T-cell (primary cell): ENCODE measurements at regions not wholly inside any gene's neighbourhood (a gene's known extent, or its start where the extent isn't known, plus 50 kb on each side); places are given as distances from the start of the nearest gene placed in this dataset.
"Not testable (repeated sequence)": the region's sequence is repeated elsewhere in the genome, so short reads cannot be mapped to it uniquely, and the experiment has no call there.

Experiments used
- ATAC-seq, 4 experiments: fragments of 200-7000 bp in 3 of 4; fragments of 150-1000 bp in 1 of 4; cut with Tn5 transposase; replicated peaks in 1 of 4; 1 replicate in 3 of 4; 2 replicates in 1 of 4; pipeline ENCODE4 v1.10.0; 2021; ENCODE audit warnings: moderate library complexity in 3 of 4, mild to moderate bottlenecking in 2 of 4, moderate number of reproducible peaks in 1 of 4
- CTCF ChIA-PET, 2 donors: fragments of 300-600 bp; sonication (Branson Sonifier 250); formaldehyde crosslinking; loops; one replicate each; lab custom pipeline; 2022; ENCODE audit warnings: antibody characterized with exemption in 2 of 2; lab: Charles Lee
- POLR2A ChIA-PET, 2 donors: fragments of 300-600 bp; sonication (Branson Sonifier 250); formaldehyde crosslinking; loops; one replicate each; lab custom pipeline; 2022; ENCODE audit warnings: antibody characterized with exemption in 2 of 2; lab: Charles Lee
- DNase-seq, 35 experiments: peaks; one replicate each; pipeline versions ENCODE4 v3.0.0 to v3.0.0-alpha.2; 2013 to 2023
- H3K27ac ChIP-seq: one replicate; pipeline ENCODE4 v1.5.1; 2013; ENCODE audit warnings: low read length
- H3K27me3 ChIP-seq, 2 experiments: replicated peaks in 1 of 2; 1 replicate in 1 of 2; 2 replicates in 1 of 2; pipeline versions ENCODE4 v1.6.1 to v1.7.0; 2013; ENCODE audit warnings: low read length in 1 of 2, mixed read lengths in 1 of 2; ENCODE audit not compliant: control insufficient read depth in 2 of 2, insufficient read depth in 2 of 2; ENCODE audit errors: extremely low read depth in 1 of 2
- H3K36me3 ChIP-seq, 2 donors: 1 replicate in 1 of 2; 2 replicates in 1 of 2; pipeline versions ENCODE4 v1.6.1 to v1.7.0; 2013; ENCODE audit warnings: low read length in 1 of 2; ENCODE audit not compliant: control insufficient read depth in 2 of 2, insufficient read depth in 1 of 2; ENCODE audit errors: extremely low read depth in 1 of 2
- H3K4me1 ChIP-seq, 2 experiments: 1 replicate in 1 of 2; 2 replicates in 1 of 2; pipeline versions ENCODE4 v1.6.1 to v1.7.0; 2013; ENCODE audit warnings: low read length in 2 of 2, mixed read lengths in 1 of 2; ENCODE audit not compliant: insufficient read depth in 2 of 2, control insufficient read depth in 1 of 2; ENCODE audit errors: extremely low read depth in 1 of 2
- H3K4me3 ChIP-seq, 2 donors: 1 replicate in 1 of 2; 2 replicates in 1 of 2; pipeline versions ENCODE4 v1.5.1 to v1.7.0; 2013; ENCODE audit warnings: mild to moderate bottlenecking in 2 of 2, low read length in 1 of 2, moderate library complexity in 1 of 2; ENCODE audit not compliant: control insufficient read depth in 1 of 2; ENCODE audit errors: extremely low read depth in 1 of 2
- H3K9me3 ChIP-seq: 2 replicates; pipeline ENCODE4 v1.7.0; 2013
- H3K27ac Mint-ChIP-seq, 2 donors: one replicate each; pipeline ENCODE4 v1.8.0; 2020 to 2021; ENCODE audit warnings: mild to moderate bottlenecking in 2 of 2, mixed read lengths in 2 of 2
- H3K27me3 Mint-ChIP-seq, 2 donors: one replicate each; pipeline ENCODE4 v1.8.0; 2021 to 2022; ENCODE audit warnings: mixed read lengths in 2 of 2
- H3K36me3 Mint-ChIP-seq: one replicate; pipeline ENCODE4 v1.8.0; 2021; ENCODE audit warnings: mixed read lengths
- H3K4me1 Mint-ChIP-seq, 3 donors: one replicate each; pipeline ENCODE4 v1.8.0; 2020 to 2022; ENCODE audit warnings: mixed read lengths in 3 of 3, mild to moderate bottlenecking in 1 of 3
- H3K4me3 Mint-ChIP-seq, 3 donors: one replicate each; pipeline ENCODE4 v1.8.0; 2020 to 2022; ENCODE audit warnings: mild to moderate bottlenecking in 3 of 3, mixed read lengths in 3 of 3, moderate library complexity in 3 of 3
- H3K9me3 Mint-ChIP-seq, 3 donors: one replicate each; pipeline ENCODE4 v1.8.0; 2020 to 2022; ENCODE audit warnings: mixed read lengths in 3 of 3
- WGBS: methylation state at CpG from one replicate; pipeline ENCODE4 v1.1.5; 2013; ENCODE audit warnings: missing lambda C conversion rate; ENCODE audit not compliant: insufficient coverage; 5-methylcytosine and 5-hydroxymethylcytosine counted together

- Histone ChIP-seq H3K27ac (no peak overlapping the region), H3K4me1 (no peaks in the 10 kb centered on the region), H3K4me3 (no peak overlapping the region), H3K36me3 (no peaks in the 10 kb centered on the region), H3K9me3 (no peaks in the 10 kb centered on the region), H3K27me3 (peaks cover 0 to 2% of the 10 kb centered on the region in 2 experiments)
- Mint-ChIP-seq H3K4me3 (no peak overlapping the region), H3K27ac (no peak overlapping the region), H3K27me3 (peaks cover 0 to 4% of the 10 kb centered on the region in 2 donors), H3K9me3 (peaks cover 7 to 9% (median 7%) of the 10 kb centered on the region in 3 donors), H3K4me1 (no peaks in the 10 kb centered on the region), H3K36me3 (no peaks in the 10 kb centered on the region)
- WGBS, result no CpG with 5 or more reads among the region's 3 CpGs
- ChIA-PET CTCF (no interaction called here), POLR2A (no interaction called here)
- ATAC-seq (no peak), DNase-seq (no peak)
These were observed 104.8 kb upstream of the TRIM24 start for GRCh38 chr7:138355254-138355653.

GRCh38 chr7:138358850-138359341, 101.2 kb upstream of the TRIM24 start:
- H3K9me3 ChIP-seq, result no peaks in the 10 kb centered on the region
- Mint-ChIP-seq H3K36me3 (no peaks in the 10 kb centered on the region), H3K27me3 (peaks cover 0 to 4% of the 10 kb centered on the region in 2 donors), H3K9me3 (peaks cover 0 to 3% (median 0%) of the 10 kb centered on the region in 3 donors), H3K27ac (no peak overlapping the region), H3K4me1 (no peaks in the 10 kb centered on the region), H3K4me3 (no peak overlapping the region)
- CTCF ChIA-PET, result no interaction called here
- POLR2A ChIA-PET, result no interaction called here
- no peak overlapping the region for H3K4me3 ChIP-seq
- DNase-seq, result no peak
- no peaks in the 10 kb centered on the region for H3K27me3 ChIP-seq
- H3K27ac ChIP-seq, result no peak overlapping the region
- H3K36me3 ChIP-seq, result no peaks in the 10 kb centered on the region
- no peaks in the 10 kb centered on the region for H3K4me1 ChIP-seq
- no peak for ATAC-seq
- 78% methylated on average over 6 of the region's 7 CpGs for WGBS

DNA sequence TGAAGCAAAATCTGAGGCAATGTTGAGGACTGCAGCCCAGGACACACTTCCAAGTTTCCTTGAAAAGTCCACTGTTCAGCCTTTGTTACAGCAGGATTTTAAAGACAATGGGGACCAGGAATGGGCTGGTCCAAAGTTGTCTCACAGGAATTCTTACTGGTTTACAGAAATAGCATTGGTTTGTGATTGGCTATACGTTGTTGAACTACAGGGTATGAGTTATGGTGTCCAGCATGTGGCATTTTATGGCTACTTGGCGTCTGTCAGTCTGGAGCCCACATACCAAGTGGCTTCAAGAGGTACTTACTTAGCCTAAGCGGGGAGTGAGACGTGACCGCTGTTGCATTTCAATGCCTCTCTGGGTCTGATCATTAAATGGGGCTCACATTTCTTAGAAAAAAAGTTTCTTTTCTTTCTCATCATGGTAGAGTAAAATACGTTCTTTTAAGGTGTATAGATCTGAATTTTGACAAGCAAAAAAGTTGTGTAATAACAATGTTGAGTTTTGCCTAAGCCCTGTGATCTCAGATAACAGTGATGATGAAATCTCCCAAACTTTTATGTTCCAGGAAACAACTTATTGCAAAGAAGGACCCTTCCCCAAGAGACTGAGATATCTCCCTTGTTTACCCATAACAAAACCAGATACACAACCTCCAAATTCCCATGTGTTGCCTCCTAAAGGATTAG, 100.0 kb upstream of the TRIM24 start:
- DNase-seq (no peak), ATAC-seq (no peak)
- no peak overlapping the region for H3K27ac ChIP-seq
- ChIA-PET POLR2A (no interaction called here), CTCF (no interaction called here)
- H3K36me3 ChIP-seq, result no peaks in the 10 kb centered on the region
- no peaks in the 10 kb centered on the region for H3K4me1 ChIP-seq
- H3K9me3 ChIP-seq, result no peaks in the 10 kb centered on the region
- Mint-ChIP-seq H3K27me3 (peaks cover 0 to 4% of the 10 kb centered on the region in 2 donors), H3K4me1 (no peaks in the 10 kb centered on the region), H3K36me3 (no peaks in the 10 kb centered on the region), H3K27ac (no peak overlapping the region), H3K4me3 (no peak overlapping the region), H3K9me3 (peaks cover 0 to 3% (median 0%) of the 10 kb centered on the region in 3 donors)
- no peak overlapping the region for H3K4me3 ChIP-seq
- WGBS, result 88% methylated on average over 3 of the region's 6 CpGs
- H3K27me3 ChIP-seq, result no peaks in the 10 kb centered on the region

DNA sequence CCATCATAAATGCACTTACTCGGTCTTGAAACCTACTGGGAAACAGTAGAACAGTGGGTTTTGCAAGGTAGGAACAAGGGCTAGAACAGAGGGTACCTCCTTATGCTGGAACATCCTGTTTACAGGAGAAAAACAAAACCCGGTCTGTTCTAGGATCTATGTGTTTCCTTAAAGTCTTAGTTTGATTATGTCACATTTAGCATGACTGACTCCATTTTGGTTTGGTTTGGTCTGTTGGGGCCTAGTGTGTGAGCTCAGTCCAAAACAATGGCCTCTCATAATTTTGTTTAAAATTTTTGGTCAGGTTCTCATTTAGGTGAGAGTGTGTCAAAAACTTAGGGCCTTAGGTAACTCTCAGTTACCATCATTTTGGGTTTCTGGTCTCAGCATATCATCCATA, 96.3 kb upstream of the TRIM24 start:
- Mint-ChIP-seq H3K36me3 (no peaks in the 10 kb centered on the region), H3K27ac (no peak overlapping the region), H3K9me3 (peaks cover 0 to 4% (median 0%) of the 10 kb centered on the region in 3 donors), H3K4me1 (no peaks in the 10 kb centered on the region), H3K4me3 (no peak overlapping the region), H3K27me3 (peaks cover 0 to 4% of the 10 kb centered on the region in 2 donors)
- Histone ChIP-seq H3K4me1 (no peaks in the 10 kb centered on the region), H3K27me3 (no peaks in the 10 kb centered on the region), H3K27ac (no peak overlapping the region), H3K4me3 (no peak overlapping the region), H3K9me3 (no peaks in the 10 kb centered on the region), H3K36me3 (no peaks in the 10 kb centered on the region)
- no peak for ATAC-seq
- ChIA-PET POLR2A (no interaction called here), CTCF (no interaction called here)
- no peak for DNase-seq
- 89% methylated on average over 1 of the region's 2 CpGs for WGBS

- H3K27me3 Mint-ChIP-seq, H3K27ac ChIP-seq, H3K4me3 ChIP-seq, DNase-seq, H3K9me3 ChIP-seq, H3K4me1 Mint-ChIP-seq, H3K27me3 ChIP-seq, H3K36me3 Mint-ChIP-seq, H3K4me1 ChIP-seq, H3K36me3 ChIP-seq, H3K27ac Mint-ChIP-seq, H3K4me3 Mint-ChIP-seq, ATAC-seq, POLR2A ChIA-PET: not testable (repeated sequence)
- CTCF ChIA-PET, result interaction anchor here in 1 of 2 donors (0.8 kb wide), 1 partner anchor 432 kb away, joined by 3 read pairs; no protein-coding TSS in a partner anchor
- WGBS, result 67% methylated on average over 2 of the region's 2 CpGs
- peaks cover 5 to 15% (median 8%) of the 10 kb centered on the region in 3 donors for H3K9me3 Mint-ChIP-seq
These were observed 93.9 kb upstream of the TRIM24 start for GRCh38 chr7:138366137-138366536.

DNA sequence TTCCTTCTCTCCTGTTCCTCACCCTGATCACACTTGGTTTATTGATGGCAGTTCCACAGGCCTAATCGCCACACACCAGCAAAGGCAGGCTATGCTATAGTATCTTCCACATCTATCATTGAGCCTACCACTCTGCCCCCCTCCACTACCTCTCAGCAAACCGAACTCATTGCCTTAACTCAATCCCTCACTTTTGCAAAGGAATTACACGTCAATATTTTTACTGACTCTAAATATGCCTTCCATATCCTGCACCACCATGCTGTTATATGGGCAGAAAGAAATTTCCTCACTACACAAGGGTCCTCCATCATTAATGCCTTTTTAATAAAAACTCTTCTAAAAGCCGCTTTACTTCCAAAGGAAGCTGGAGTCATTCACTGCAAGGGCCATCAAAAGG, 93.4 kb upstream of the TRIM24 start:
- H3K4me3 Mint-ChIP-seq, H3K27me3 Mint-ChIP-seq, H3K9me3 ChIP-seq, H3K36me3 Mint-ChIP-seq, H3K4me3 ChIP-seq, ATAC-seq, H3K27me3 ChIP-seq, H3K36me3 ChIP-seq, H3K27ac ChIP-seq, POLR2A ChIA-PET, DNase-seq, H3K4me1 Mint-ChIP-seq, H3K27ac Mint-ChIP-seq, H3K4me1 ChIP-seq: not testable (repeated sequence)
- CTCF ChIA-PET, result interaction anchor here in 1 of 2 donors (0.8 kb wide), 1 partner anchor 432 kb away, joined by 3 read pairs; no protein-coding TSS in a partner anchor
- 85% methylated on average over 3 of the region's 4 CpGs for WGBS
- peaks cover 5 to 21% (median 9%) of the 10 kb centered on the region in 3 donors for H3K9me3 Mint-ChIP-seq
